Chondrocyte (in vitro differentiated cells): ENCODE measurements at regions not wholly inside any gene's neighbourhood (a gene's known extent, or its start where the extent isn't known, plus 50 kb on each side); places are given as distances from the start of the nearest gene placed in this dataset.

ENCODE experiments used
- DNase-seq: peaks from one replicate; pipeline ENCODE4 v3.0.0; 2021; ENCODE audit warnings: mixed read lengths, low spot score
- H3K27ac Mint-ChIP-seq: one replicate; pipeline ENCODE4 v1.8.0; 2021; ENCODE audit warnings: mild to moderate bottlenecking, moderate library complexity, mixed read lengths; ENCODE audit not compliant: unreplicated experiment
- H3K27me3 Mint-ChIP-seq: 2 replicates; pipeline ENCODE4 v1.8.0; 2021; ENCODE audit warnings: low read depth, mixed read lengths
- H3K36me3 Mint-ChIP-seq: 2 replicates; pipeline ENCODE4 v1.8.0; 2021; ENCODE audit warnings: low read depth, mixed read lengths
- H3K4me1 Mint-ChIP-seq: 2 replicates; pipeline ENCODE4 v1.8.0; 2021; ENCODE audit warnings: low read depth, mild to moderate bottlenecking, mixed read lengths
- H3K4me3 Mint-ChIP-seq: one replicate; pipeline ENCODE4 v1.8.0; 2021; ENCODE audit warnings: mild to moderate bottlenecking, moderate library complexity, mixed read lengths; ENCODE audit not compliant: unreplicated experiment
- H3K9me3 Mint-ChIP-seq: 2 replicates; pipeline ENCODE4 v1.8.0; 2021; ENCODE audit warnings: low read depth, mixed read lengths
- TF ChIP-seq, protein P1 (sequence below): fragments of 200-600 bp; sonication (generic); IDR thresholded peaks from 2 replicates; pipeline ENCODE4 v1.5.0; 2021; ENCODE audit warnings: antibody characterized with exemption, mild to moderate bottlenecking, moderate library complexity

DNA sequence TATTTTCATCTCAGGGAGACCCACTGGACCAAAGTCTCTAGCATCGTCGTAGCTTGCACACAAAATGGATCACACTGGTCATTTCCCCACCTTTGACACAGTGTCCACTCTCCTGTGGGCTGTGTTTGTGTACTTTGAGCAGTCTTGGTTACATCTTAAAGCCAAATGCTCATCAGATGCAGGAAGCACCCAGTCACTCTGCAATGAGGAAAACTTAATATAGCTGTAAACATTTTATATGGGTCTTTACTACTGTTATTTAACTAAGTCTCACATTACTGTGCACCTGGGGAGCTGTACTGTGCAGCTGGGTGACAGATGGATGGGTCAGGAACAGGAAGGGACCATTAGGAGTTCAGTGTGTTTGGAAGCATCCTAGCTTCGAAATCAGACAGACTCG lies 109.0 kb upstream of the CXCR4 start:
- Mint-ChIP-seq H3K36me3 (no peaks in the 10 kb centered on the region), H3K9me3 (peaks cover 11% of the 10 kb centered on the region), H3K4me3 (no peak overlapping the region)

DNA sequence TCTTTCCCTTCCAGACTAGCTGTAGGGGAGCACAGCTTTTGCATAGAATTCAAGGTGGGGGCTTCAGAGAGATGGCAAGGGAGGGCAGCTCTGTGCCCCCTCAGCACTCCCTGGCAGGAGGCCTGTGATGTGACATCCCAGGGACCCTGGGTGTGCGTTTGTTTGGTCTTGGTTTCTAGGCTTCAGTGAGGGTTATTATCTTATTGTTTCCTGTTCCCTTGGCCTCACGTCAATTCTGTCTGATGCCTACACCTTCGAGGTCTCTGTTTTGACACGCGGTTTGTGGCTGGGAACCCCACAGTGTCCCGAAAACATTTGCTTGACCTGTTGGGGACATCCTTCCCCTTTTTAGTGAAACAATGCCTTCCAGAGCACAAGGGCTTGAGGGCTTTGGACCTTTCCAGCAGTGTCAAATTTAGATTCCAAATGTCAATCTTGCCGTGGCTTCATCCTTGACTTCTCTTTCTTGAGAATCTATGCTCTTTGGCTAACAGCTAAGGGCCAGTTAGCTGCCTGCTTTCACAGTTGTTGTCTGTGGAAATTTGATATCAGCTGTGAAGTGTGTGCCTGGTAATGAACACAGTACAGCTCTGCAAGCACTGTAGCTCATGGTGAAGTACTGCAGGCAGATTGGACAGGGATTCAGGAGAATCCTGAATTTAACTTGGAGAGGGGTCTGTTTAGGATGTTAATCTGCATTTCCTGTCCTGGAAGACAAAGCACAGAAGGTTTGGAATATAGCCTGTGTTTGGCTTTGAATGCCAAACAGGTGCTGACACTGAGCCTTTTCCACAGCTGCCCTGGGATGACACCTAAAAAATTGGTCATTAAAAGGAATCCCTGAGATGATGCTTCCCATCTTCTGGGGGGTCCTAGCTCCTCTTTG lies 108.2 kb upstream of the CXCR4 start:
- Mint-ChIP-seq H3K4me3 (no peak overlapping the region), H3K9me3 (peaks cover 11% of the 10 kb centered on the region)
- DNase-seq: no peak

More for the DNA sequence above, 109.0 kb upstream of the CXCR4 start:
- TF ChIP-seq, protein P1, sequence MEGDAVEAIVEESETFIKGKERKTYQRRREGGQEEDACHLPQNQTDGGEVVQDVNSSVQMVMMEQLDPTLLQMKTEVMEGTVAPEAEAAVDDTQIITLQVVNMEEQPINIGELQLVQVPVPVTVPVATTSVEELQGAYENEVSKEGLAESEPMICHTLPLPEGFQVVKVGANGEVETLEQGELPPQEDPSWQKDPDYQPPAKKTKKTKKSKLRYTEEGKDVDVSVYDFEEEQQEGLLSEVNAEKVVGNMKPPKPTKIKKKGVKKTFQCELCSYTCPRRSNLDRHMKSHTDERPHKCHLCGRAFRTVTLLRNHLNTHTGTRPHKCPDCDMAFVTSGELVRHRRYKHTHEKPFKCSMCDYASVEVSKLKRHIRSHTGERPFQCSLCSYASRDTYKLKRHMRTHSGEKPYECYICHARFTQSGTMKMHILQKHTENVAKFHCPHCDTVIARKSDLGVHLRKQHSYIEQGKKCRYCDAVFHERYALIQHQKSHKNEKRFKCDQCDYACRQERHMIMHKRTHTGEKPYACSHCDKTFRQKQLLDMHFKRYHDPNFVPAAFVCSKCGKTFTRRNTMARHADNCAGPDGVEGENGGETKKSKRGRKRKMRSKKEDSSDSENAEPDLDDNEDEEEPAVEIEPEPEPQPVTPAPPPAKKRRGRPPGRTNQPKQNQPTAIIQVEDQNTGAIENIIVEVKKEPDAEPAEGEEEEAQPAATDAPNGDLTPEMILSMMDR: no peak
- DNase-seq: no peak
- H3K27me3 Mint-ChIP-seq: peaks cover 21% of the 10 kb centered on the region
- H3K27ac Mint-ChIP-seq: no peak overlapping the region
- no peaks in the 10 kb centered on the region for H3K4me1 Mint-ChIP-seq

DNA sequence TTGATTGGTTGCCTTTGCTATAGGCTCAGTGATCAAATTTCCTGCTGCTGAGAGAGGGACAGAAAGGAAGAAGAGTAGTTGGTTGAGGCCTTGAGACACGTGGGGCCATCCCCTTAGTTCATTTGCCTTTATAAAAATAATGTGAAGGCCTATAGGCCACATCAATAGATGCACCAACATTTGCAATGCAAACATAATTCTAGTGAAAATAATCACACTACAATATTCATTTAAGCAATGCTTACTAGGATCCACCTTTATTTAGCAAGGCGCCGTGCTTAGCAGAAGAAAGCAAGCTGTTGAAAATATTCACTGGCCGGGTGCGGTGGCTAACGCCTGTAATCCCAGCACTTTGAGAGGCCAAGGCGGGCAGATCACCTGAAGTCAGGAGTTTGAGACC lies 105.3 kb upstream of the CXCR4 start:
- no peaks in the 10 kb centered on the region for H3K4me1 Mint-ChIP-seq
- DNase-seq: no peak
- H3K27me3 Mint-ChIP-seq: no peaks in the 10 kb centered on the region
- no peak overlapping the region for H3K27ac Mint-ChIP-seq
- no peaks in the 10 kb centered on the region for H3K36me3 Mint-ChIP-seq
- no peak overlapping the region for H3K4me3 Mint-ChIP-seq
- TF ChIP-seq, protein P1: no peak
- no peaks in the 10 kb centered on the region for H3K9me3 Mint-ChIP-seq

More for the DNA sequence above, 108.2 kb upstream of the CXCR4 start:
- peaks cover 14% of the 10 kb centered on the region for H3K27me3 Mint-ChIP-seq
- TF ChIP-seq, protein P1: no peak
- no peak overlapping the region for H3K27ac Mint-ChIP-seq
- no peaks in the 10 kb centered on the region for H3K36me3 Mint-ChIP-seq
- no peaks in the 10 kb centered on the region for H3K4me1 Mint-ChIP-seq

DNA sequence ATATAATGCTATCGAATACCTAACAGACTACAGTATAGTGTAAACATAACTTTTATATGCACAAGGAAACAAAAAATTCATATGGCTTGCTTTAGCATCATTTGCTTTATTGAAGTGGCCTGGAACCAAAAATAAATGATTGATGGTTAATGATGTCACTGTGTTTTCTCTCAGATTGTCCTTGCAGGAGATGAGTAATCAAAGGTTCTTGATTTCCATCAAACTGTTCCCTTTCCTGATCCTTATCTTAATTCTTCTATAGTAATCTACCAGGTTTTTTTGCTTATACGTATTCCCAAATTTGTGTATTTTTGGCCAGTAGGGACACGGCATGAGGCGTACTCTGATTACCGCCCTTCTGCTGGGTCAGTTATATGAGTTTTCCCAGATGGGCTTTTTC lies 104.9 kb upstream of the CXCR4 start:
- Mint-ChIP-seq H3K4me1 (no peaks in the 10 kb centered on the region), H3K27me3 (no peaks in the 10 kb centered on the region), H3K9me3 (no peaks in the 10 kb centered on the region), H3K36me3 (no peaks in the 10 kb centered on the region), H3K27ac (no peak overlapping the region), H3K4me3 (no peak overlapping the region)
- TF ChIP-seq, protein P1: no peak
- DNase-seq: no peak

DNA sequence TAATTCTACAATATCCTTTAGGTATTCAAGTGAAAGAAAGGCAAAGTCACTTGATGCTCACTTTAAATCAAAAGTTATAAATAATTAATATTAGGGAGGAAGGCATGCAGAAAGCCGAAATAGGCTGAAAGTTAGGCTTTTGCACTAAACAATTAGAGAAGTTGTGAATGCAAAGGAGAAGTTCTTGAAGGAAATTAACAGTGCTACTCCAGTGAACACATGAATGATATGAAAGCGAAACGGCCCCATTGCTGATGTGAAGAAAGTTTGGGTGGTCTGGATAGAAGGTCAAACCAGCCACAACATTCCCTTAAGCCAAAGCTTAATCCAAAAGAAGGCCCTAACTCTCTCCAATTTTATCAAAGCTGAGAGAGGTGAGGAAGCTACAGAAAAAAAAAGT lies 103.1 kb upstream of the CXCR4 start:
- H3K36me3 Mint-ChIP-seq: no peaks in the 10 kb centered on the region
- no peaks in the 10 kb centered on the region for H3K4me1 Mint-ChIP-seq
- no peaks in the 10 kb centered on the region for H3K9me3 Mint-ChIP-seq
- no peak overlapping the region for H3K27ac Mint-ChIP-seq
- H3K27me3 Mint-ChIP-seq: peaks cover 6% of the 10 kb centered on the region
- no peak overlapping the region for H3K4me3 Mint-ChIP-seq
- TF ChIP-seq, protein P1: no peak
- no peak for DNase-seq
